Transverse colon (tissue), 4 donors: ENCODE measurements at regions not wholly inside any gene's neighbourhood (a gene's known extent, or its start where the extent isn't known, plus 50 kb on each side); places are given as distances from the start of the nearest gene placed in this dataset.

ENCODE experiments used
- DNase-seq: peaks from one replicate; pipeline ENCODE4 v3.0.0-alpha.2; 2019
- H3K27ac ChIP-seq, 4 donors: fragments of 200-600 bp; sonication (generic); 2 replicates each; pipeline ENCODE4 v1.5.1; 2016 to 2018; ENCODE audit warnings: inconsistent platforms in 4 of 4
- H3K27me3 ChIP-seq: fragments of 200-600 bp; sonication (generic); 2 replicates; pipeline ENCODE4 v1.5.1; 2017; ENCODE audit warnings: inconsistent platforms
- H3K36me3 ChIP-seq, 4 donors: fragments of 200-600 bp; sonication (generic); 2 replicates each; pipeline ENCODE4 v1.5.1; 2017 to 2019; ENCODE audit warnings: inconsistent platforms in 4 of 4
- H3K4me1 ChIP-seq, 4 donors: fragments of 200-600 bp; sonication (generic); 2 replicates each; pipeline ENCODE4 v1.5.1; 2017 to 2020; ENCODE audit warnings: inconsistent platforms in 4 of 4
- H3K4me3 ChIP-seq, 4 donors: fragments of 200-600 bp; sonication (generic); 1 replicate in 1 of 4; 2 replicates in 3 of 4; pipeline versions ENCODE4 v1.5.1 to v1.6.1; 2017 to 2019; ENCODE audit warnings: inconsistent platforms in 4 of 4
- H3K9me3 ChIP-seq, 2 donors: fragments of 200-600 bp; sonication (generic); 2 replicates each; pipeline ENCODE4 v1.5.1; 2017 to 2019; ENCODE audit warnings: inconsistent platforms in 2 of 2
- CTCF ChIP-seq, 5 experiments: fragments of 200-600 bp in 3 of 5; fragments of 450-650 bp in 2 of 5; sonication (generic) in 3 of 5; IDR thresholded peaks; 1 replicate in 2 of 5; 2 replicates in 3 of 5; pipeline ENCODE4 v1.5.1; 2016 to 2017; ENCODE audit warnings: antibody characterized with exemption in 5 of 5, inconsistent platforms in 3 of 5, mild to moderate bottlenecking in 2 of 5, moderate library complexity in 1 of 5
- EP300 ChIP-seq: sonication (generic); formaldehyde crosslinking; IDR thresholded peaks from one replicate; pipeline ENCODE4 v1.6.1; 2017; ENCODE audit warnings: antibody characterized with exemption, low read depth
- POLR2A ChIP-seq: fragments of 450-650 bp; IDR thresholded peaks from one replicate; pipeline ENCODE4 v1.6.1; 2016; ENCODE audit warnings: antibody characterized with exemption, mild to moderate bottlenecking, moderate library complexity
- POLR2AphosphoS5 ChIP-seq, 3 donors: sonication (generic); formaldehyde crosslinking; IDR thresholded peaks; one replicate each; pipeline ENCODE4 v1.6.1; 2016; ENCODE audit warnings: antibody characterized with exemption in 3 of 3
- WGBS, 2 donors: methylation state at CpG; one replicate each; pipeline ENCODE4 v1.1.5; 2018; ENCODE audit warnings: low coverage in 1 of 2; 5-methylcytosine and 5-hydroxymethylcytosine counted together
- in situ Hi-C, 4 donors: fragments of 200-750 bp; cut with MboI; loops; one replicate each; pipeline versions ENCODE4 v1.15.0 to v1.15.1; 2017; ENCODE audit warnings: low sequenced_read_pairs in 3 of 4, low pct_ligation_motif_present in 1 of 4, low pct_unique_long_range_greater_than_20kb in 1 of 4
- intact Hi-C: fragments of 100-400 bp; cut with DNase I; formaldehyde crosslinking; loops from one replicate; pipeline ENCODE4 v1.15.1; 2023; ENCODE audit warnings: low total_unique reads

- DNase-seq, result no peak
- WGBS, 2 donors, result 90% methylated on average over 3 of the region's 3 CpGs; no CpG with 5 or more reads in 1 of the 2 donors
- H3K4me3 ChIP-seq, result no peak overlapping the region
- no peak overlapping the region for H3K27ac ChIP-seq
- intact Hi-C loops (loop anchor here (5.0 kb wide), 2 partner anchors 412 to 1897 kb away; partner anchors contain the start of gene SOX9), in situ Hi-C loops (loop anchor here (10.0 to 25.0 kb wide), 6 partner anchors 100 to 1897 kb away; no protein-coding TSS in a partner anchor)
- no peaks in the 10 kb centered on the region for H3K27me3 ChIP-seq
- no peaks in the 10 kb centered on the region for H3K9me3 ChIP-seq
- H3K36me3 ChIP-seq, result no peaks in the 10 kb centered on the region
- H3K4me1 ChIP-seq, result peaks cover 0 to 30% (median 14%) of the 10 kb centered on the region in 4 donors
- TF ChIP-seq CTCF (IDR thresholded peaks at IDR 0.05) (no peak), EP300 (no peak), POLR2A (no peak), POLR2AphosphoS5 (IDR thresholded peaks at IDR 0.05) (no peak)
These were observed 414.0 kb downstream of the SOX9 start for GRCh38 chr17:72534776-72535175.

DNA sequence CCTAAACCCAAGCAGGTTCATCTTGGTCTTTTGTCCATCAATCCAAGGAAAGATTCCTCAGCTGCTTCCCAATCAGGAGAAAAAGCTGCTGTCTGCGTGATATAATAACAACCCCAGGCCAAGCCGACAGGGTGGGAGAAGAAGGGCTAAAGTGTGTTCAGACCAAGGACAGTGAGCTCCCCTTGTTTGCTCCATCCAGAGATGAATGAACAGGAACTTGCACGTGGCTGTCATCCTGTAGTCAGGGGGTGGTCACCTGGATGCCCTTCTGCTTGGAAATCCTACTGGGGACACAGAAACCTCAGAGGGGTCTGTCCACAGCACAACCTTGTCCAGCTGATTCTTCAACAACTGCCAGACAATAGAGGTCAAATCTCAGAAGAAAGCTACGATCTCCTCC is 414.5 kb downstream of the SOX9 start:
- TF ChIP-seq POLR2AphosphoS5 (IDR thresholded peaks at IDR 0.05), result no peak
- no peak for TF ChIP-seq CTCF (IDR thresholded peaks at IDR 0.05)
- TF ChIP-seq EP300, result no peak
- Histone ChIP-seq H3K27ac (no peak overlapping the region), H3K27me3 (no peaks in the 10 kb centered on the region), H3K36me3 (no peaks in the 10 kb centered on the region), H3K9me3 (no peaks in the 10 kb centered on the region), H3K4me1 (peaks cover 0 to 29% (median 17%) of the 10 kb centered on the region in 4 donors), H3K4me3 (no peak overlapping the region)
- intact Hi-C loops (loop anchor here (5.0 kb wide), 2 partner anchors 413 to 1898 kb away; partner anchors contain the start of gene SOX9), in situ Hi-C loops (loop anchor here (10.0 to 25.0 kb wide), 6 partner anchors 101 to 1898 kb away; no protein-coding TSS in a partner anchor)
- no peak for DNase-seq
- WGBS, 2 donors, result 77% methylated on average over 4 of the region's 4 CpGs; no CpG with 5 or more reads in 1 of the 2 donors

DNA sequence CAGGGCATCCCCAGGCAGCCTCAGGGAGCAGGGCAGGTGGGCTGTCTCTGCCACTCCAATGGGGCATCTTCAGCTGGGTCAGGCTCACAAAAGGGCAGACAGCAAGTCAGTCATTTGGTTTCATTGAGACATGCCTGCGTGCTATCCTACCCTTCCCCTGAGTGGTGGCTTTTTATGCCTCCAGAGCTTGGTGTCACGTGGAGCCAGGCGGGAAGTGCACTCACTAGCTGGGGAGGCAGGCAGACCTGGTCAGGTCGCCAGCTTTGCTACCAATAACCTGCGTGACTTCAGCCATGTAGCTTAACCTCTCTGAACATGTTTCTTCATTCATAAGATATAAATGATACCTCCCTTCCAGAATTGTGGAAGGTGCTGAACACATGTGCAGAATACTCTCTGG is 415.0 kb downstream of the SOX9 start:
- 100% methylated on average over 5 of the region's 5 CpGs; no CpG with 5 or more reads in 1 of the 2 donors for WGBS, 2 donors
- H3K4me3 ChIP-seq, result no peak overlapping the region
- peaks cover 0 to 28% (median 18%) of the 10 kb centered on the region in 4 donors for H3K4me1 ChIP-seq
- TF ChIP-seq EP300, result no peak
- H3K9me3 ChIP-seq, result no peaks in the 10 kb centered on the region
- in situ Hi-C loops (loop anchor here (10.0 to 25.0 kb wide), 6 partner anchors 101 to 1898 kb away; no protein-coding TSS in a partner anchor), intact Hi-C loops (loop anchor here (5.0 kb wide), 2 partner anchors 413 to 1898 kb away; partner anchors contain the start of gene SOX9)
- H3K36me3 ChIP-seq, result no peaks in the 10 kb centered on the region
- H3K27me3 ChIP-seq, result no peaks in the 10 kb centered on the region
- no peak overlapping the region for H3K27ac ChIP-seq
- DNase-seq, result no peak

DNA sequence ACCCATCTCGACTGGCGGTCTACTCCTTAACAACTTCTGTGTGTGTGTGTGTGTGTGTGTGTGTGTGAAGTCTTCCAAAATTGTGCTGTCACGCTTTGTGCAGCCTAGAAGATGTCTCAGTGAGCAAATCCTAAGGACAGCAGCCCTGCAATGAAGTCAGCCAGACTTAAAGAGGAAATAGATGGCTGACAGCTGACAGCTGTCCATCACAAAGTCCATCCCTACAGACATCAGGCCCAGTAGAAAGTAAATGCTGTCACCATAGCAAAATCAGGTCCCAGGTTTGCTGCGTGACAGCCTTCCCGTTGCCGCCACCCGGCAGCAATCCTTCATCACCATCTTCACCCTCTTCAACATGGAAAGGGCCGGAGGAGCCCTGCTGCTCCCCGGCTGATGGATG is 416.0 kb downstream of the SOX9 start:
- intact Hi-C loops (loop anchor here (5.0 kb wide), 2 partner anchors 414 to 1899 kb away; partner anchors contain the start of gene SOX9), in situ Hi-C loops (loop anchor here (10.0 to 25.0 kb wide), 6 partner anchors 102 to 1899 kb away; no protein-coding TSS in a partner anchor)
- 90% methylated on average over 9 of the region's 9 CpGs; no CpG with 5 or more reads in 1 of the 2 donors for WGBS, 2 donors

More for the DNA sequence above, 416.0 kb downstream of the SOX9 start:
- TF ChIP-seq CTCF (IDR thresholded peaks at IDR 0.05), result no peak
- TF ChIP-seq POLR2A, result no peak
- no peak for TF ChIP-seq POLR2AphosphoS5 (IDR thresholded peaks at IDR 0.05)
- no peak for TF ChIP-seq EP300
- no peak for DNase-seq
- H3K9me3 ChIP-seq, result no peaks in the 10 kb centered on the region
- no peaks in the 10 kb centered on the region for H3K27me3 ChIP-seq
- peaks cover 0 to 20% (median 18%) of the 10 kb centered on the region in 4 donors for H3K4me1 ChIP-seq
- no peak overlapping the region for H3K27ac ChIP-seq
- no peak overlapping the region for H3K4me3 ChIP-seq
- no peaks in the 10 kb centered on the region for H3K36me3 ChIP-seq
